ENCODE measurements at regions not wholly inside any gene's neighbourhood (a gene's known extent, or its start where the extent isn't known, plus 50 kb on each side); places are given as distances from the start of the nearest gene placed in this dataset.

- intact Hi-C loops (cut with DNase I; ENCODE audit: low total_unique reads) = no loop called here
- DNase-seq = no peak
- H3K9me3 ChIP-seq = no peaks in the 10 kb centered on the region
- no peak for TF ChIP-seq CTCF (IDR thresholded peaks at IDR 0.05)
- H3K27ac ChIP-seq = no peak overlapping the region
- H3K36me3 ChIP-seq = no peaks in the 10 kb centered on the region
- no peaks in the 10 kb centered on the region for H3K27me3 ChIP-seq
- H3K4me3 ChIP-seq = no peak overlapping the region
- peaks cover 0 to 19% (median 12%) of the 10 kb centered on the region in 4 donors for H3K4me1 ChIP-seq
These were observed 137.9 kb downstream of the TM9SF2 start for GRCh38 chr13:99639126-99639525.

- H3K27me3 ChIP-seq = no peaks in the 10 kb centered on the region
- intact Hi-C loops (cut with DNase I; ENCODE audit: low total_unique reads) = no loop called here
- no peak for TF ChIP-seq CTCF (IDR thresholded peaks at IDR 0.05)
- H3K36me3 ChIP-seq = no peaks in the 10 kb centered on the region
- DNase-seq = no peak
- peaks cover 0 to 9% (median 0%) of the 10 kb centered on the region in 4 donors for H3K4me1 ChIP-seq
- no peak overlapping the region for H3K27ac ChIP-seq
- no peaks in the 10 kb centered on the region for H3K9me3 ChIP-seq
- H3K4me3 ChIP-seq = no peak overlapping the region
These were observed 135.6 kb downstream of the TM9SF2 start for GRCh38 chr13:99636728-99637353.

GRCh38 chr13:99636306-99636705 is 135.0 kb downstream of the TM9SF2 start:
- H3K27me3 ChIP-seq = no peaks in the 10 kb centered on the region
- no peaks in the 10 kb centered on the region for H3K9me3 ChIP-seq
- H3K4me3 ChIP-seq = no peak overlapping the region
- H3K27ac ChIP-seq = no peak overlapping the region
- TF ChIP-seq CTCF (IDR thresholded peaks at IDR 0.05) = no peak
- H3K36me3 ChIP-seq = no peaks in the 10 kb centered on the region
- intact Hi-C loops (cut with DNase I; ENCODE audit: low total_unique reads) = no loop called here
- peaks cover 0 to 9% (median under 1%) of the 10 kb centered on the region in 4 donors for H3K4me1 ChIP-seq
- DNase-seq = no peak

- H3K4me3 ChIP-seq = no peak overlapping the region
- H3K9me3 ChIP-seq = no peaks in the 10 kb centered on the region
- intact Hi-C loops (cut with DNase I; ENCODE audit: low total_unique reads) = no loop called here
- H3K27ac ChIP-seq = no peak overlapping the region
- no peak for TF ChIP-seq CTCF (IDR thresholded peaks at IDR 0.05)
- H3K4me1 ChIP-seq = peaks cover 0 to 23% (median 8%) of the 10 kb centered on the region in 4 donors
- H3K36me3 ChIP-seq = no peaks in the 10 kb centered on the region
- no peak for DNase-seq
- no peaks in the 10 kb centered on the region for H3K27me3 ChIP-seq
These were observed 133.4 kb downstream of the TM9SF2 start for GRCh38 chr13:99634672-99635071.

- H3K9me3 ChIP-seq = no peaks in the 10 kb centered on the region
- H3K27me3 ChIP-seq = no peaks in the 10 kb centered on the region
- peak; percentile 40 to 85 for DNase-seq
- no peak for TF ChIP-seq CTCF (IDR thresholded peaks at IDR 0.05)
- peak overlapping the region; percentile 76 to 77 for H3K27ac ChIP-seq
- no peaks in the 10 kb centered on the region for H3K36me3 ChIP-seq
- peaks cover 6 to 61% (median 35%) of the 10 kb centered on the region in 4 donors for H3K4me1 ChIP-seq
- intact Hi-C loops (cut with DNase I; ENCODE audit: low total_unique reads) = no loop called here
- H3K4me3 ChIP-seq = no peak overlapping the region
These were observed 129.1 kb downstream of the TM9SF2 start for GRCh38 chr13:99630269-99630898.
